ENCODE measurements at regions not wholly inside any gene's neighbourhood (a gene's known extent, or its start where the extent isn't known, plus 50 kb on each side); places are given as distances from the start of the nearest gene placed in this dataset.

- POLR2A ChIA-PET = interaction anchor here (1.1 to 1.8 kb wide), 2 partner anchors 79 to 192 kb away, joined by 3 to 7 read pairs; partner anchors contain the start of gene ABCC4
- Mint-ChIP-seq H3K27me3 (no peaks in the 10 kb centered on the region), H3K9me3 (no peaks in the 10 kb centered on the region), H3K4me3 (no peak overlapping the region), H3K4me1 (peaks cover 5% of the 10 kb centered on the region), H3K36me3 (ENCODE audit: low read depth) (no peaks in the 10 kb centered on the region), H3K27ac (no peak overlapping the region)
- peak; percentile 77 for DNase-seq
- CTCF ChIA-PET = interaction anchor here (0.7 to 5.2 kb wide), 24 partner anchors 9 to 1989 kb away, joined by 3 to 108 read pairs (median 4); partner anchors contain the start of gene ABCC4
Measured at GRCh38 chr13:95380468-95381211, 79.4 kb upstream of the ABCC4 start.

- H3K36me3 Mint-ChIP-seq (ENCODE audit: low read depth) = no peaks in the 10 kb centered on the region
- DNase-seq = no peak
- POLR2A ChIA-PET = interaction anchor here (1.1 to 1.8 kb wide), 2 partner anchors 80 to 192 kb away, joined by 3 to 7 read pairs; partner anchors contain the start of gene ABCC4
Measured at GRCh38 chr13:95381212-95381527, 79.9 kb upstream of the ABCC4 start.

GRCh38 chr13:95382411-95382810 is 81.2 kb upstream of the ABCC4 start:
- no peak for DNase-seq
- Mint-ChIP-seq H3K9me3 (no peaks in the 10 kb centered on the region), H3K27ac (no peak overlapping the region), H3K36me3 (ENCODE audit: low read depth) (no peaks in the 10 kb centered on the region), H3K4me1 (peaks cover 5% of the 10 kb centered on the region), H3K27me3 (no peaks in the 10 kb centered on the region), H3K4me3 (no peak overlapping the region)
- CTCF ChIA-PET = interaction anchor here (1.5 to 5.2 kb wide), 4 partner anchors 22 to 198 kb away, joined by 5 to 108 read pairs (median 6); no protein-coding TSS in a partner anchor
- POLR2A ChIA-PET = interaction anchor here (0.7 kb wide), 1 partner anchor 193 kb away, joined by 3 read pairs; no protein-coding TSS in a partner anchor

More at GRCh38 chr13:95381212-95381527, 79.9 kb upstream of the ABCC4 start:
- CTCF ChIA-PET = interaction anchor here (0.7 to 5.2 kb wide), 20 partner anchors 9 to 453 kb away, joined by 3 to 108 read pairs (median 5); partner anchors contain the start of gene ABCC4
- H3K27ac Mint-ChIP-seq = no peak overlapping the region
- H3K27me3 Mint-ChIP-seq = no peaks in the 10 kb centered on the region
- H3K9me3 Mint-ChIP-seq = no peaks in the 10 kb centered on the region
- H3K4me1 Mint-ChIP-seq = peaks cover 5% of the 10 kb centered on the region
- no peak overlapping the region for H3K4me3 Mint-ChIP-seq

GRCh38 chr13:95382916-95383315 is 81.7 kb upstream of the ABCC4 start:
- peaks cover 5% of the 10 kb centered on the region for H3K4me1 Mint-ChIP-seq
- POLR2A ChIA-PET = interaction anchor here (0.7 kb wide), 1 partner anchor 194 kb away, joined by 3 read pairs; no protein-coding TSS in a partner anchor
- CTCF ChIA-PET = interaction anchor here (1.8 to 5.2 kb wide), 3 partner anchors 21 to 193 kb away, joined by 6 to 108 read pairs (median 7); no protein-coding TSS in a partner anchor
- H3K27ac Mint-ChIP-seq = no peak overlapping the region
- no peak overlapping the region for H3K4me3 Mint-ChIP-seq
- H3K36me3 Mint-ChIP-seq (ENCODE audit: low read depth) = no peaks in the 10 kb centered on the region
- no peaks in the 10 kb centered on the region for H3K9me3 Mint-ChIP-seq
- H3K27me3 Mint-ChIP-seq = no peaks in the 10 kb centered on the region
- DNase-seq = no peak

- POLR2A ChIA-PET = no interaction called here
Measured at GRCh38 chr13:95385373-95385772, 84.1 kb upstream of the ABCC4 start.

GRCh38 chr13:95385798-95386197 is 84.5 kb upstream of the ABCC4 start:
- no peaks in the 10 kb centered on the region for H3K9me3 Mint-ChIP-seq
- no peaks in the 10 kb centered on the region for H3K36me3 Mint-ChIP-seq (ENCODE audit: low read depth)
- CTCF ChIA-PET = interaction anchor here (0.7 kb wide), 1 partner anchor 204 kb away, joined by 3 read pairs; no protein-coding TSS in a partner anchor
- POLR2A ChIA-PET = no interaction called here
- no peaks in the 10 kb centered on the region for H3K4me1 Mint-ChIP-seq
- no peak overlapping the region for H3K27ac Mint-ChIP-seq
- no peak for DNase-seq
- H3K27me3 Mint-ChIP-seq = peaks cover 12% of the 10 kb centered on the region
- no peak overlapping the region for H3K4me3 Mint-ChIP-seq

More at GRCh38 chr13:95385373-95385772, 84.1 kb upstream of the ABCC4 start:
- Mint-ChIP-seq H3K27me3 (peaks cover 9% of the 10 kb centered on the region), H3K9me3 (no peaks in the 10 kb centered on the region), H3K4me3 (no peak overlapping the region), H3K36me3 (ENCODE audit: low read depth) (no peaks in the 10 kb centered on the region), H3K27ac (no peak overlapping the region), H3K4me1 (peaks cover 4% of the 10 kb centered on the region)
- no peak for DNase-seq
- CTCF ChIA-PET = interaction anchor here (1.1 kb wide), 1 partner anchor 194 kb away, joined by 4 read pairs; no protein-coding TSS in a partner anchor

- no peaks in the 10 kb centered on the region for H3K4me1 Mint-ChIP-seq
- no peaks in the 10 kb centered on the region for H3K36me3 Mint-ChIP-seq (ENCODE audit: low read depth)
- peaks cover 13% of the 10 kb centered on the region for H3K27me3 Mint-ChIP-seq
- no peak for DNase-seq
- no peaks in the 10 kb centered on the region for H3K9me3 Mint-ChIP-seq
- H3K4me3 Mint-ChIP-seq = no peak overlapping the region
- ChIA-PET POLR2A (no interaction called here), CTCF (interaction anchor here (0.7 kb wide), 1 partner anchor 205 kb away, joined by 3 read pairs; no protein-coding TSS in a partner anchor)
- H3K27ac Mint-ChIP-seq = no peak overlapping the region
Measured at GRCh38 chr13:95386370-95386769, 85.1 kb upstream of the ABCC4 start.

- H3K4me3 Mint-ChIP-seq = no peak overlapping the region
- H3K36me3 Mint-ChIP-seq (ENCODE audit: low read depth) = no peaks in the 10 kb centered on the region
- POLR2A ChIA-PET = no interaction called here
- CTCF ChIA-PET = interaction anchor here (0.8 to 1.6 kb wide), 2 partner anchors 17 to 18 kb away, joined by 3 to 7 read pairs; no protein-coding TSS in a partner anchor
- no peak overlapping the region for H3K27ac Mint-ChIP-seq
- no peak for DNase-seq
- no peaks in the 10 kb centered on the region for H3K4me1 Mint-ChIP-seq
- H3K27me3 Mint-ChIP-seq = peaks cover 16% of the 10 kb centered on the region
- no peaks in the 10 kb centered on the region for H3K9me3 Mint-ChIP-seq
Measured at GRCh38 chr13:95387733-95388207, 86.5 kb upstream of the ABCC4 start.

GRCh38 chr13:95388420-95389079 is 87.3 kb upstream of the ABCC4 start:
- Mint-ChIP-seq H3K4me3 (no peak overlapping the region), H3K27ac (no peak overlapping the region), H3K36me3 (ENCODE audit: low read depth) (no peaks in the 10 kb centered on the region), H3K27me3 (peaks cover 18% of the 10 kb centered on the region), H3K4me1 (no peaks in the 10 kb centered on the region), H3K9me3 (no peaks in the 10 kb centered on the region)
- CTCF ChIA-PET = interaction anchor here (0.7 to 1.6 kb wide), 2 partner anchors 16 to 199 kb away, joined by 4 to 7 read pairs; no protein-coding TSS in a partner anchor
- POLR2A ChIA-PET = no interaction called here
- no peak for DNase-seq

- Mint-ChIP-seq H3K9me3 (no peaks in the 10 kb centered on the region), H3K27ac (no peak overlapping the region), H3K4me1 (no peaks in the 10 kb centered on the region), H3K4me3 (no peak overlapping the region), H3K36me3 (ENCODE audit: low read depth) (no peaks in the 10 kb centered on the region), H3K27me3 (peaks cover 18% of the 10 kb centered on the region)
- no peak for DNase-seq
- CTCF ChIA-PET = interaction anchor here (2.0 kb wide), 1 partner anchor 11 kb away, joined by 6 read pairs; no protein-coding TSS in a partner anchor
- POLR2A ChIA-PET = no interaction called here
Measured at GRCh38 chr13:95391362-95391761, 90.1 kb upstream of the ABCC4 start.

- Mint-ChIP-seq H3K36me3 (ENCODE audit: low read depth) (no peaks in the 10 kb centered on the region), H3K9me3 (no peaks in the 10 kb centered on the region), H3K4me3 (no peak overlapping the region), H3K27me3 (peaks cover 18% of the 10 kb centered on the region), H3K27ac (no peak overlapping the region), H3K4me1 (no peaks in the 10 kb centered on the region)
- ChIA-PET POLR2A (no interaction called here), CTCF (interaction anchor here (2.0 kb wide), 1 partner anchor 11 kb away, joined by 6 read pairs; no protein-coding TSS in a partner anchor)
- DNase-seq = no peak
Measured at GRCh38 chr13:95391785-95392184, 90.5 kb upstream of the ABCC4 start.

- Mint-ChIP-seq H3K36me3 (ENCODE audit: low read depth) (no peaks in the 10 kb centered on the region), H3K9me3 (no peaks in the 10 kb centered on the region), H3K4me3 (no peak overlapping the region), H3K27me3 (peaks cover 18% of the 10 kb centered on the region), H3K27ac (no peak overlapping the region), H3K4me1 (no peaks in the 10 kb centered on the region)
- no peak for DNase-seq
- CTCF ChIA-PET = interaction anchor here (2.0 to 3.3 kb wide), 2 partner anchors 12 kb away, joined by 6 to 23 read pairs; no protein-coding TSS in a partner anchor
- POLR2A ChIA-PET = no interaction called here
Measured at GRCh38 chr13:95392597-95392996, 91.3 kb upstream of the ABCC4 start.
